KBM-7 (cell line): ENCODE measurements at regions not wholly inside any gene's neighbourhood (a gene's known extent, or its start where the extent isn't known, plus 50 kb on each side); places are given as distances from the start of the nearest gene placed in this dataset.
"Not testable (repeated sequence)": the region's sequence is repeated elsewhere in the genome, so short reads cannot be mapped to it uniquely, and the experiment has no call there.

ENCODE experiments used
- DNase-seq: peaks from one replicate; pipeline ENCODE4 v3.0.0-alpha.2; 2015
- in situ Hi-C: fragments of 300-500 bp; cut with MboI; formaldehyde crosslinking; loops from 2 replicates; pipeline ENCODE4 v1.14.3; 2020; ENCODE audit warnings: low sequenced_read_pairs, low pct_unique_long_range_greater_than_20kb, mixed read lengths

- DNase-seq, in situ Hi-C loops: not testable (repeated sequence)
Observed at GRCh38 chr1:149321732-149322016, 153.2 kb upstream of the NBPF19 start.

DNA sequence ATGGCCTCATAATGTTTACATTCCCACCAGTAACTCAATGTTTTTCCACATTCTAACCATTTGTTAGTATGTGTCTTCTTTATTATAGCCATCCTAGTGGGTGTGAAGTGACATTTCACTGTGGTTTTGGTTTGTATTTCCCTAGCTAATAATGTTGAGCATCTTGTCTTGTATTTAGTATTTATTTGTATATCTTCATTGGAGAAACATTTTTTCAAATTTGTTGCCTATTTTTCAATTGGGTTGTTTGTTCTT lies 144.8 kb upstream of the NBPF19 start:
- DNase-seq, in situ Hi-C loops: not testable (repeated sequence)

DNA sequence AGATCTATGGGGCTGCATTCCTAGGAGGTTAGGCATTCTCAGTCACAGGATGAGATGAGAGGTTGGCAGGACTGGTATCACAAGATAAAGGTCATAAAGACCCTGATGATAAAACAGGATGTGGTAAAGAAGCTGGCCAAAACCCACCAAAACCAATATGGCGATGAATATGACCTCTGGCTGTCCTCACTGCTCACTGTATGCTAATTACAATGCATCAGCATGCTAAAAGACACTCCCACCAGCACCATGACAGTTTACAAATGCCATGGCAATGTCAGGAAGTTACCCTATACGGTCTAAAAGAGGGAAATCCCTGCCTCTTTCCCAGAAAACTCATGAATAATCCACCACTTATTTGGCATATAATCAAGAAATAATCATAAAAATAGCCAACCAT lies 138.8 kb upstream of the NBPF19 start:
- DNase-seq, in situ Hi-C loops: not testable (repeated sequence)

DNA sequence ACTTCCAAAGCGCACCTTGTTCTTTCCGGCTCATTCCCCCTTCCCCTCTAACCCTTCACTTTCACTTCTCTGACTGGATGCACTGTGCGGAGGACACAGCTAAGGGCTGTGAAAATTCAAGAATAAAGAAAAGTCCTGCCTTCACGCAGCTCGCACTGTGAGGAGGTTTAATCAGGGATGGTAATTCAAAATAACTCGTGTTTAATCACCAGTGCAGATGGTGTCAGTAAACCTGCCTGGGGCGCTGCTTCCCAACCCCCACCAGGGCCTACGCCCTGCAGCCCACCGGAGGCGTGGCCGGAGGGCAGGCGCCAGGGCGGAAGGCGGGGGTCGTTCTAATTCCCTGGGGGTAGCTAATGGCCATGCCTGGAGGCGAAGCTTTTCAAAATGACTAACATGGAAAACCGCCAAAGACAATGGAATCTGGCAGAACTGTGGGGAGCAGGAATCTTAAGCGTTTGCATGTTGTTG lies 136.6 kb upstream of the NBPF19 start:
- not testable (repeated sequence) for DNase-seq

GRCh38 chr1:149338698-149339097 lies 136.1 kb upstream of the NBPF19 start:
- in situ Hi-C loops, DNase-seq: not testable (repeated sequence)

More for the DNA sequence above, 136.6 kb upstream of the NBPF19 start:
- in situ Hi-C loops = not testable (repeated sequence)

GRCh38 chr1:149349448-149349847 lies 125.4 kb upstream of the NBPF19 start:
- in situ Hi-C loops, DNase-seq: not testable (repeated sequence)

DNA sequence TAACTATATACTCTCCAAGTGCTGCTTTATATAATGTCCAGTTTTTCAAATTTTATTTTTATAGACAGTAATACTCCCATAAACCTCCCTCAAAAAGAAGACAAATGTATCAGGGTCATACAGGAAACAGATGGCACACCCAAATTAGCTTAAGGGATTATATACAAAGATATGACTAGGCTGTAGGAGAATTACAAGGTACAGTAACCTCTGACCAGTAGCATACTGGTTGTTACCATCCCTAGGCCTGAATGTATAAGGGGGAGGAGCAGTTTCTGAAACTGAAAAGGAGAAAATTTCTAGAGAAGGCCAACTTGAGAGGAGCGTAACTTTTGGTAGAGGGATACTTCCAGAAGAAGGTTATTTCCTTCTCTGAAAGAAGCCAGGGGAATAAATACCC lies 122.6 kb upstream of the NBPF19 start:
- DNase-seq, in situ Hi-C loops: not testable (repeated sequence)

- DNase-seq, in situ Hi-C loops: not testable (repeated sequence)
Observed at GRCh38 chr1:149354579-149354978, 120.3 kb upstream of the NBPF19 start.

DNA sequence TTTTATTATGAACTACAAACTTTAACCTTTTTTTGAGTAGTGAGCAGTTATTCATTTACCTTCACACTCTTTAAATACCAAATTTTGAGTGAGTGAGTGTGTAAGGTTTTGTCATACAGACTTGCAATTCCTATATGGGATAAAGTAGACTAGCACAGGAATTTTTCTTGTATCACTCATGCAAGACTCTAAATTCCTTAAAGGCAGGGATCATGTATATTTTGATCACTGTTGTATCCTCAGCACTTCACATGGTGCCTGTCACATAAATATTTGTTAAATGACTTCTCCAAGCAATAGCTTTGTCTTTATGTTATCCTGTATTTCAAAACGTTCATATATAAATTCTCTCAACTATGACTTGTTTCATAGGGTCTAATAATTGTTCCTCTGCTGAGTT lies 119.1 kb upstream of the NBPF19 start:
- DNase-seq, in situ Hi-C loops: not testable (repeated sequence)

- in situ Hi-C loops = not testable (repeated sequence)
Observed at GRCh38 chr1:149356152-149356551, 118.7 kb upstream of the NBPF19 start.

GRCh38 chr1:149360351-149360750 lies 114.5 kb upstream of the NBPF19 start:
- in situ Hi-C loops, DNase-seq: not testable (repeated sequence)

More at GRCh38 chr1:149356152-149356551, 118.7 kb upstream of the NBPF19 start:
- DNase-seq = not testable (repeated sequence)

GRCh38 chr1:149361310-149361709 lies 113.5 kb upstream of the NBPF19 start:
- in situ Hi-C loops = not testable (repeated sequence)

DNA sequence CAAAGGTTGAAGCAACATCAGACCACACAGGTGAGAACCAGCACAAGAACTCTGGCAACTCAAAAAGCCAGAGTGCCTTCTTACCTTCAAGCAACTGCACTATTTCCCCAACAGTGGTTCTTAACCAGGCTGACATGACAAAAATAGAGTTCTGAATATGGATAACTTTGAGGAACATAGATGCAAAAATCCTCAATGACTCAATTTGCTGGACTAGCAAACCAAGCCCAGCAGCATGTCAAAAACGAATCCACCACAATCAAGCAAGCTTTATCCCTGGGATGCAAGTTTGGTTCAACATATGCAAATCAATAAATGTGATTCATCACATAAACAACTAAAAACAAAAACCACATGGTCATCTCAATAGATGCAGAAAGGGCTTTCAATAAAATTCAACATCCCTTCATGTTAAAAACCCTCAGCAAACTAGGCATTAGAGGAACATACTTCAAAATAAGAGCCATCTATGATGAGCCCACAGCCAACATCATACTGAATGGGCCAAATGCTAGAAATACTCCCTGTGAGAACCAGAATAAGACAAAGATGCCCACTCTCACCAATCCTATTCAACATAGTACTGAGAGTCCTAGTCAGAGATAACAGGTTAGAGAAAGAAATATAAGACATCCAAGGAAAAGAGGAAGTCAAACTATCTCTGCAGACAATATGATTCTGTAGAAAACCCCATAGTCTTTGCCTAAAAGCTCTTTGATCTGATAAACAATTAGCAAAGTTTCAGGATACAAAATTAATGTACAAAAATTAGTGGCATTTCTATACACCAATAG lies 110.5 kb upstream of the NBPF19 start:
- in situ Hi-C loops = not testable (repeated sequence)

More at GRCh38 chr1:149361310-149361709, 113.5 kb upstream of the NBPF19 start:
- DNase-seq = not testable (repeated sequence)

DNA sequence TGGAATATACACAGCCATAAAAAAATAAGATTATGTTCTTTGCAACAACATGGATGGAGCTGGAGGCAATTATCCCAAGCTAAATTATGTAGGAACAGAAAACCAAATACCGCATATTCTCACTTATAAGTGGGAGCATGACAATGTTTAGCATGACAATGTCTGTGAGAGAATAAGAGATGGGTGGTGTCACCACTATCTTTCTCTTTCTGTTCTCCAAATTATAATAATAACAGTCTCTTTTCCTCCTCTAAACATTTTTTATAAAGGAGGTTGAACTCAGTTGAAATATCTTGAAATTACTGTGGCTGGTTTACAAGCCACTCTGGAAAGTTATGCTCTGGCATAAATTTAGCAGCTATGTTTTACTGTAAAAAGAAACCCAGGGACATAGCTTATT lies 108.4 kb upstream of the NBPF19 start:
- in situ Hi-C loops, DNase-seq: not testable (repeated sequence)

More for the DNA sequence above, 110.5 kb upstream of the NBPF19 start:
- not testable (repeated sequence) for DNase-seq

DNA sequence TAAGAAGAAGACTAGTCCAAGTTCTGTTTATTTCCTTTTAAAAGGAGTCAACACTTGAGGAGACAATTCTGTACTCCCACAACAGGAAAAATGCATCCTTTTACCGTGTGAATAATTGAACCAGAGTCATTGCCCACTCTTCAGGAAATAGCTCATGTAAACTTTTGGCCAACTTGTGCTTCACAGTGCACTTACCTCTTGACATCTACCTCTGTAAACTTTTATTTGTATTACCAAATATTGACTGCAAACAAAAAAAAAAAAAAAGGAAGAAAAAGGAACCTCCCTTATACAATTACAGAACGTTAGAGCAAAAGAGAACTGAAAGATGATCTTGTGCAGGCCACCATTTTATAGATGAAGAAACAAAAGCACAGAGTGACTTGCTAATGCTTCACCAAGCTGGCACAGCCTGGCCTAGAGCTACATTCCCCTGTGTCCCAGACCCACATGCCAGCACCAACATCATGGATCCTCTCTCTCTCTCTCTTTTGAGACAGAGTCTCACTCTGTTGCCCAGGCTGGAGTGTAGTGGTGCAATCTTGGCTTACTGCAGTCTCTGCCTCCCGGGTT lies 107.3 kb upstream of the NBPF19 start:
- DNase-seq, in situ Hi-C loops: not testable (repeated sequence)

DNA sequence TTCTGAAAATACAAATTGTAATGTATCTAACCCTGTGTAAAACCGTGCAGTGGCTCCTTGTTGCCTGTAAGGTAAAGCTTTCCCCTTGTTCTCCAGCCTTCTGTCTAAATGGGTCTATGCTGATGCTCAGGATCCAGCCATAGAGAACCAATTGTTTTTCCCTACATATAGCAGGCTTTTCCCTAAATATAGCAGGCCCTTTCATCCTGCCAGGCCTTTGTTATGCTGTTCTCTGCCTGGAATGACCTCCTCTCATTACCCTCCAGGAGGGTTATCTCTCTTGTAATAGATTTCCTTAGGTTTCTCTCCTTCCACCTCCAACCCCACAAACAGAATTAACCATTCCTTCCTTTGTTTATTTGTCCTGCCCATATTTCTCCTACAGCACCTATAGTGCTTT lies 106.5 kb upstream of the NBPF19 start:
- DNase-seq, in situ Hi-C loops: not testable (repeated sequence)

GRCh38 chr1:149369081-149369480 lies 105.8 kb upstream of the NBPF19 start:
- DNase-seq = not testable (repeated sequence)

DNA sequence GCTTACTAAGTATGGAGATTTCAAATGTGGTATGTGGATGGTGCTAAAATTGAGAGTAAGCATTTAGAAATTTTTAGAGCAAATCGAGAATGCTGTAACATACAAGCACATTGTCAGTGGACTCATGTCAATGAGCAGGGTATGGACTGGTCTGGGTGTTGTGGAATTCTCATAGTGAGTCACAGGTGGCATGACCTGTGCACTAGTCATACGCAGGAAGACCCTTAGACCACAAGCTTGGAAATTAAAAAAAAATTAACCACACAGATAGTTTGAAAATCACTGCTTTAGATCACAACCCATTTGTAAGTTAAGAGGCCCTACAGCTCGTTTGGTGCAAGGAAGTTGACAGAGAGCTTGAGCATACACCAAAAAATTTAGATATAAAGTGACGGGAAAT lies 102.9 kb upstream of the NBPF19 start:
- in situ Hi-C loops, DNase-seq: not testable (repeated sequence)

More at GRCh38 chr1:149369081-149369480, 105.8 kb upstream of the NBPF19 start:
- in situ Hi-C loops = not testable (repeated sequence)

DNA sequence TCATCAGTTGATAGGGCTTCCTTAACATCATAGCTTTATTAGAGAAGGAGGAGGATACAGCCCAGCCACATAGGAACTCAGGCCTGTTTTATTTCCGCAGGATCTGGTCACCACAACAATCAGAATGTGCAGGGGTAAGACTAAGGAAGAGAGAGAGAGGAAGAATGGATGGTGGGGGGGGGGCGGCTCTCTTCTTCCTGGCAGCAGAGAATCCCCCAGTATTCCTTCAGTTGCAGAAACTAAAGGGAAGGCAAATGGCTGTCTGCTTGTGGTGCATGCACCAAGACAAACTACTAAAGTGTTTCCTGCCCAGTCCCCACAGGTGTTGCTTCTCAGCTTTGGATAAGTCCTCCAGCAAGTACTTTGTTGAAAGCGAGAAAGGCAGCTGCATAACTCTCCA lies 96.4 kb upstream of the NBPF19 start:
- in situ Hi-C loops, DNase-seq: not testable (repeated sequence)

- peak; percentile 72 for DNase-seq
- in situ Hi-C loops = not testable (repeated sequence)
Observed at GRCh38 chr1:149390173-149390926, 84.5 kb upstream of the NBPF19 start.
